ENCODE measurements at regions not wholly inside any gene's neighbourhood (a gene's known extent, or its start where the extent isn't known, plus 50 kb on each side); places are given as distances from the start of the nearest gene placed in this dataset.

DNA sequence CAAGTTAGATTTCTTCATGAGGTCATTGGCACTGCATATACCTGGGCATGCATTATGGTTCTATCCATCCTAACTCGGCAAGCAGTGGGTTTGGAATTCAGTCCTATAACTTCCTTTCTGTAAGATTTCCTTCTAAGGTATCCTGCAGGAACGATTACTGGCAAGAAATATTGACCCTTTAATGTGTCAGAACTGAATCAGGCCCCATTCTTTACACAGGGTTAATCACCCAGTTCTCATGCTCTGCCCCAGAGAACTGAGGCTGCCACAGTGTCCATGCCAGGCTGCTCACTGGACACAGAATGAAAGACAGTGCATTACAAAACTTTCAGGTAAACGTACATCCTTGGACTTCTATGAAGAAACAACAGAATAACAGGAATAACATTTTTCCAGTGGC, 108.9 kb downstream of the RPL22L1 start:
- Histone ChIP-seq H3K27ac (no peak overlapping the region), H3K4me1 (no peaks in the 10 kb centered on the region), H3K36me3 (no peaks in the 10 kb centered on the region), H3K4me3 (no peak overlapping the region), H3K9me3 (no peaks in the 10 kb centered on the region), H3K27me3 (no peaks in the 10 kb centered on the region)
- no peak for DNase-seq
- 63 to 67% methylated on average over 3 of the region's 3 CpGs for WGBS, 2 donors
- TF ChIP-seq POLR2A (IDR thresholded peaks at IDR 0.05) = no peak
- TF ChIP-seq, protein P1, sequence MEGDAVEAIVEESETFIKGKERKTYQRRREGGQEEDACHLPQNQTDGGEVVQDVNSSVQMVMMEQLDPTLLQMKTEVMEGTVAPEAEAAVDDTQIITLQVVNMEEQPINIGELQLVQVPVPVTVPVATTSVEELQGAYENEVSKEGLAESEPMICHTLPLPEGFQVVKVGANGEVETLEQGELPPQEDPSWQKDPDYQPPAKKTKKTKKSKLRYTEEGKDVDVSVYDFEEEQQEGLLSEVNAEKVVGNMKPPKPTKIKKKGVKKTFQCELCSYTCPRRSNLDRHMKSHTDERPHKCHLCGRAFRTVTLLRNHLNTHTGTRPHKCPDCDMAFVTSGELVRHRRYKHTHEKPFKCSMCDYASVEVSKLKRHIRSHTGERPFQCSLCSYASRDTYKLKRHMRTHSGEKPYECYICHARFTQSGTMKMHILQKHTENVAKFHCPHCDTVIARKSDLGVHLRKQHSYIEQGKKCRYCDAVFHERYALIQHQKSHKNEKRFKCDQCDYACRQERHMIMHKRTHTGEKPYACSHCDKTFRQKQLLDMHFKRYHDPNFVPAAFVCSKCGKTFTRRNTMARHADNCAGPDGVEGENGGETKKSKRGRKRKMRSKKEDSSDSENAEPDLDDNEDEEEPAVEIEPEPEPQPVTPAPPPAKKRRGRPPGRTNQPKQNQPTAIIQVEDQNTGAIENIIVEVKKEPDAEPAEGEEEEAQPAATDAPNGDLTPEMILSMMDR (IDR thresholded peaks at IDR 0.05) = no peak
- intact Hi-C loops (cut with DNase I) = no loop called here

DNA sequence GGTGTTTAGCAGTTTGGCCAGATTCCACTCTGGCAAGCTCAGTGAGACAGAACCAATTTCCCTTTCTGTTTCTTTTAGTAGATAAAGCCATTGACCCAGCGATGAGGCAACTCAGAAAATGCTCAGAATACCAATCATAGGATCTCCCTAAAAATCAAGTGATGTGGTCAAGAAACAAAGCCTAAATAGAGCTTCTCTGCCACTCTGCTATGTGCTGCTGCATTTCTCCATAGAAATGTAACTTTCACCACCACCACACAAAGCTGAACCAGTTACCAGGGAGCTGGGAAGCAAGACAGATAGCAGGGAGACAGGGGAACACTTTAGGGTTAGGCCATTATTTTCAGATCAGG, 109.8 kb downstream of the RPL22L1 start:
- H3K36me3 ChIP-seq = no peaks in the 10 kb centered on the region
- intact Hi-C loops (cut with DNase I) = no loop called here
- H3K4me1 ChIP-seq = no peaks in the 10 kb centered on the region
- no peaks in the 10 kb centered on the region for H3K27me3 ChIP-seq
- no peaks in the 10 kb centered on the region for H3K9me3 ChIP-seq
- TF ChIP-seq POLR2A (IDR thresholded peaks at IDR 0.05) = no peak
- TF ChIP-seq, protein P1 (IDR thresholded peaks at IDR 0.05) = no peak
- DNase-seq = no peak
- H3K4me3 ChIP-seq = no peak overlapping the region
- no peak overlapping the region for H3K27ac ChIP-seq
- WGBS, 2 donors = 29 to 43% methylated on average over 1 of the region's 1 CpG

DNA sequence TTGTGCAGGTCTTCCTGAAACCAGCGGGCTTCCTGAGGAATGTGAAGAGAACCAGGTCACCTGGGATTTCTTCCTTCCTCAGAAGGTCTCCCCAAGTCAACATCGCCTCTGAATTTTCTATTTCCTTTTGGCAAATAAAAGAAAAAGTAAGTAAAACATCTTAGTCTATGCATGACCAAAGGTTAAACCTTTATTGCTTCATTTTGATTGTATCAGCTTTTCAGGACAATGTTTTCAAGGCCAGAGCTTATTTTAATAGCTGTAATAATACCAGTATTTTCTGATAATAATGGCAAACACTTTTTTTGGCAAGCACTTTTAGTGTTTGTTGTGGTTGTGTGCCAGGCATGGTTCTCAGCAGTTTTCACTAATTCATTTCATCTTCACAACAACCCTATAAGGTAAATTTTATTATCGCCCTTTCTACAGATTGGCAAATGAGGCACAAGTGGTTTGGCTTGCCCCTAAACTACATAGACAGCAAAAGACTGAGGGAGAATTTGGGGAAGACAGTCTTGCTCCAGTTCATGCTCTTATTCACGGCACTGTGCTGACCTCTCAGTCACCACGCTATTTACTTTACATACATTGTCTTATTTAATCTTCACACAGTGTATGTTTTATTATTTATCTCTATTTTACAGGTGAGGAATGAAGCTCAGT, 110.4 kb downstream of the RPL22L1 start:
- intact Hi-C loops (cut with DNase I) = no loop called here
- H3K9me3 ChIP-seq = no peaks in the 10 kb centered on the region
- H3K36me3 ChIP-seq = no peaks in the 10 kb centered on the region
- H3K27me3 ChIP-seq = no peaks in the 10 kb centered on the region
- no peak overlapping the region for H3K27ac ChIP-seq
- TF ChIP-seq POLR2A (IDR thresholded peaks at IDR 0.05) = no peak
- TF ChIP-seq, protein P1 (IDR thresholded peaks at IDR 0.05) = no peak
- no peak overlapping the region for H3K4me3 ChIP-seq
- no peaks in the 10 kb centered on the region for H3K4me1 ChIP-seq
- no peak for DNase-seq
- WGBS, 2 donors = 47 to 54% methylated on average over 5 of the region's 5 CpGs

DNA sequence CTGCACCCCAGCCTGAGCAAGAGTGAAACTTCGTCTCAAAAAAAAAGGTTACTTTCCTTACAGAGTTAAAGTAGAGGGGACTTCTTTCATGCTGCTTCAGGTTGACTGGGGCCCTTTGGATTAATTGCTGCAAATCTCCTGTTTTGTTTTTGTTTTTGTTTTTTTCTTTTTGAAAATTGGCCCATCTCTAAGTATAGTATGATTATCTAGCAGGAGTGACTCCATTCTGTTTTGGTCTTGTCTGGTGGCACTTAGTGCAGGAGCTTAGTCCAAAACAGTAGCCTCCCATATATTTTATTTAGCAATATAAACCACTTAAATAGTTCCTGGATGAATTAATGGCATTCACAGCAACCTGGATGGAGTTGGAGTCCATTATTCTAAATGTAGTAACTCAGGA, 113.0 kb downstream of the RPL22L1 start:
- WGBS, 2 donors = 71 to 81% methylated on average over 1 of the region's 1 CpG
- no peak overlapping the region for H3K27ac ChIP-seq
- no peaks in the 10 kb centered on the region for H3K36me3 ChIP-seq
- DNase-seq = no peak
- H3K4me3 ChIP-seq = no peak overlapping the region
- H3K27me3 ChIP-seq = no peaks in the 10 kb centered on the region
- peaks cover 0 to 14% (median 5%) of the 10 kb centered on the region in 3 donors for H3K4me1 ChIP-seq
- intact Hi-C loops (cut with DNase I) = no loop called here
- no peaks in the 10 kb centered on the region for H3K9me3 ChIP-seq
- no peak for TF ChIP-seq POLR2A (IDR thresholded peaks at IDR 0.05)
- TF ChIP-seq, protein P1 (IDR thresholded peaks at IDR 0.05) = no peak

DNA sequence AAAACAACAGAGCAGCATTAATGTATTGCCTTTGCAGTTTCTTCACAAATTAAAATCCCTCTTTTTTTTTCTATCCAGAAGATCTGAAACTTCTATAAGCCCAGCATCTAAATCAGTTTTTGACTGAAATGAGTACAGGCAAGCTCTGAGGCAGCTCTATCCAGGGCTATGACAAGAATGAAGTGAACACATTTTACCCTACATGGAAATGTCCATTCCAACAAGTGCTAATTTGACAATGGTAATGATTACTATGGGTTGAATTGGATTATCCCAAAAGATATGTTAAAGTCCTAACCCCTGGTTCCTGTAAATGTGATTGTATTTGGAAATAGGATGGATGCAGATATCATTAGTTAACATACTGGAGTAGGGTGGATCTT, 115.7 kb downstream of the RPL22L1 start:
- Histone ChIP-seq H3K27ac (no peak overlapping the region), H3K4me3 (no peak overlapping the region), H3K9me3 (no peaks in the 10 kb centered on the region), H3K27me3 (no peaks in the 10 kb centered on the region), H3K36me3 (no peaks in the 10 kb centered on the region), H3K4me1 (peaks cover 0 to 31% (median 16%) of the 10 kb centered on the region in 3 donors)
- no peak for DNase-seq
- intact Hi-C loops (cut with DNase I) = no loop called here
- TF ChIP-seq, protein P1 (IDR thresholded peaks at IDR 0.05) = no peak
- TF ChIP-seq POLR2A (IDR thresholded peaks at IDR 0.05) = no peak

Measured in esophagus squamous epithelium (tissue), 5 donors.